ENCODE measurements at regions not wholly inside any gene's neighbourhood (a gene's known extent, or its start where the extent isn't known, plus 50 kb on each side); places are given as distances from the start of the nearest gene placed in this dataset.

- no TSS peak for BruUV-seq (replicated peaks)
- Histone ChIP-seq H3K4me1 (ENCODE audit: control insufficient read depth, extremely low read depth, insufficient read depth, low read length) (peaks cover 2% of the 10 kb centered on the region), H3K27me3 (ENCODE audit: control insufficient read depth in 2 of 2, insufficient read depth in 2 of 2, low read length in 2 of 2) (no peaks in the 10 kb centered on the region), H3K27ac (ENCODE audit: insufficient read depth, low read depth, low read length) (no peak overlapping the region), H3K4me2 (ENCODE audit: insufficient read depth, low read length) (no peak overlapping the region), H3K79me2 (ENCODE audit: control insufficient read depth, insufficient read depth, low read length) (no peaks in the 10 kb centered on the region), H3K9ac (replicated peaks; ENCODE audit: extremely low read depth, insufficient read depth, low read length) (no peak overlapping the region), H2AFZ (ENCODE audit: low read depth, low read length) (no peak overlapping the region), H3K9me1 (replicated peaks; ENCODE audit: control insufficient read depth, extremely low read depth, insufficient read depth, low read length) (no peaks in the 10 kb centered on the region), H4K20me1 (replicated peaks; ENCODE audit: control insufficient read depth, extremely low read depth, insufficient read depth, low read length) (no peaks in the 10 kb centered on the region), H3K36me3 (ENCODE audit: control insufficient read depth in 2 of 2, extremely low read depth in 1 of 2, insufficient read depth in 2 of 2, low read length in 2 of 2) (no peaks in the 10 kb centered on the region), H3K9me3 (replicated peaks; ENCODE audit: control insufficient read depth, insufficient read depth, low read length) (no peaks in the 10 kb centered on the region), H3K4me3 (replicated peaks in 1 of 3; ENCODE audit: insufficient read depth in 1 of 3, low read depth in 1 of 3, low read length in 3 of 3) (no peak overlapping the region)
- dilution Hi-C loops (cut with MboI; ENCODE audit: extremely low pct_ligation_motif_present, low sequenced_read_pairs) = no loop called here
- CTCF ChIA-PET = interaction anchor here (1.0 kb wide), 1 partner anchor 17 kb away, joined by 4 read pairs; no protein-coding TSS in a partner anchor
- intact Hi-C loops (cut with micrococcal nuclease) = no loop called here
- FAIRE-seq = no peak
- TF ChIP-seq CTCF (IDR thresholded peaks at IDR 0.05; ENCODE audit: extremely low read depth in 1 of 2, insufficient read depth in 1 of 2, low read depth in 1 of 2, low read length in 2 of 2) (no peak), EZH2 (IDR thresholded peaks at IDR 0.05; ENCODE audit: borderline replicate concordance, low read depth, low read length, severe bottlenecking) (no peak), JUN (IDR thresholded peaks at IDR 0.05; ENCODE audit: borderline replicate concordance, insufficient read depth, insufficient read length, low read depth) (no peak), FOS (IDR thresholded peaks at IDR 0.05; ENCODE audit: borderline replicate concordance, insufficient read depth, low read length) (no peak), POLR2A (IDR thresholded peaks at IDR 0.05; ENCODE audit: low read depth, low read length) (no peak), POLR2AphosphoS5 (IDR thresholded peaks at IDR 0.05; ENCODE audit: insufficient read depth, low read depth, low read length) (no peak), GATA2 (IDR thresholded peaks at IDR 0.05; ENCODE audit: insufficient read depth, insufficient read length, low read depth, low read length) (no peak), MYC (IDR thresholded peaks at IDR 0.05; ENCODE audit: low read depth, low read length) (no peak)
- TF ChIP-seq, protein P1, sequence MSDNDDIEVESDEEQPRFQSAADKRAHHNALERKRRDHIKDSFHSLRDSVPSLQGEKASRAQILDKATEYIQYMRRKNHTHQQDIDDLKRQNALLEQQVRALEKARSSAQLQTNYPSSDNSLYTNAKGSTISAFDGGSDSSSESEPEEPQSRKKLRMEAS (IDR thresholded peaks at IDR 0.05; ENCODE audit: insufficient read depth, insufficient read length) = no peak
- DNase-seq (ENCODE audit: low read depth, low spot score) = no peak
- POLR2A ChIA-PET = no interaction called here
Observed at GRCh38 chr10:29773675-29774091, 138.9 kb upstream of the SVIL start.

Measured in endothelial cell of umbilical vein (primary cell).